ENCODE measurements at regions not wholly inside any gene's neighbourhood (a gene's known extent, or its start where the extent isn't known, plus 50 kb on each side); places are given as distances from the start of the nearest gene placed in this dataset.

GRCh38 chr9:119639287-119639955 is 270.2 kb upstream of the BRINP1 start:
- BruUV-seq (replicated peaks): no TSS peak
- no peak for DNase-seq (ENCODE audit: low read depth, low spot score)

More at GRCh38 chr9:119639287-119639955, 270.2 kb upstream of the BRINP1 start:
- intact Hi-C loops (cut with micrococcal nuclease): no loop called here
- Histone ChIP-seq H3K27ac (ENCODE audit: low read depth, low read length) (no peak overlapping the region), H3K4me1 (ENCODE audit: control insufficient read depth in 1 of 2, insufficient read depth in 2 of 2, low read length in 2 of 2) (no peaks in the 10 kb centered on the region), H3K4me3 (replicated peaks in 1 of 2; ENCODE audit: low read depth in 1 of 2, low read length in 2 of 2) (no peak overlapping the region), H3K27me3 (ENCODE audit: insufficient read depth, low read length) (no peaks in the 10 kb centered on the region), H4K20me1 (ENCODE audit: insufficient read depth) (no peaks in the 10 kb centered on the region), H3K9me3 (ENCODE audit: control insufficient read depth in 1 of 2, insufficient read depth in 1 of 2, low read depth in 1 of 2, low read length in 2 of 2) (no peaks in the 10 kb centered on the region; a peak in 1 of 4 replicates), H2AFZ (ENCODE audit: low read depth, low read length, poor library complexity, severe bottlenecking) (no peak overlapping the region), H3K4me2 (ENCODE audit: low read length) (no peak overlapping the region), H3K79me2 (ENCODE audit: insufficient read depth, low read length) (no peaks in the 10 kb centered on the region), H3K9ac (ENCODE audit: low read length) (no peak overlapping the region), H3K36me3 (ENCODE audit: control insufficient read depth in 1 of 2, insufficient read depth in 2 of 2, low read length in 2 of 2) (no peaks in the 10 kb centered on the region), H3K9me2 (ENCODE audit: insufficient read depth) (no peaks in the 10 kb centered on the region)
- no peak for ATAC-seq
- TF ChIP-seq REST (IDR thresholded peaks at IDR 0.05; ENCODE audit: low read depth) (peak; percentile 23), POLR2A (IDR thresholded peaks at IDR 0.05; ENCODE audit: borderline replicate concordance, extremely low read depth, insufficient read depth, insufficient read length) (no peak), SP1 (IDR thresholded peaks at IDR 0.05; ENCODE audit: low read depth) (no peak)
- ChIA-PET CTCF (no interaction called here), RAD21 (ENCODE audit: low non-redundant PET in 1 of 2, low total read pairs in 2 of 2, uncharacterized antibody in 2 of 2, unreplicated experiment in 2 of 2) (no interaction called here), POLR2A (no interaction called here)

All from HCT116 (cell line).